ENCODE measurements at regions not wholly inside any gene's neighbourhood (a gene's known extent, or its start where the extent isn't known, plus 50 kb on each side); places are given as distances from the start of the nearest gene placed in this dataset.

DNA sequence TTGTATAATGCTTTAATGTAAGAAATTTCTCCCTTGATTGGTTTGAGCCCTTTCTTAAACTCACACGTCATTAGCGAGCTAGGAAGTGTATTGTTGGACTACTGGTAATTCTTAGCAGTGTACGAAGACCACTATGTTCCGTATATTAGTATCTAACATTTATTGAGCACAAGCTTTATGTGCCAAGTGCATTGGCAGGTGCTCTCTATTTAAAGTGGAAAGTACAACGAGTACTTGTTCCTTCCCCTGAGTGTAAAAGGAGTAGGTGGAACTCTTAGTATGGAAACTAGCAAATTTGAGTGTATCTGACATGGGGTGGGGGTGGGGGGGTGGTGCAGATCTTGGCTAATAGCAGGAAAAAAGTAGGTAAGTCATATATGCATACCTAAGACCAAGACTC lies 594.7 kb downstream of the FGF9 start:
- TF ChIP-seq, protein P1, sequence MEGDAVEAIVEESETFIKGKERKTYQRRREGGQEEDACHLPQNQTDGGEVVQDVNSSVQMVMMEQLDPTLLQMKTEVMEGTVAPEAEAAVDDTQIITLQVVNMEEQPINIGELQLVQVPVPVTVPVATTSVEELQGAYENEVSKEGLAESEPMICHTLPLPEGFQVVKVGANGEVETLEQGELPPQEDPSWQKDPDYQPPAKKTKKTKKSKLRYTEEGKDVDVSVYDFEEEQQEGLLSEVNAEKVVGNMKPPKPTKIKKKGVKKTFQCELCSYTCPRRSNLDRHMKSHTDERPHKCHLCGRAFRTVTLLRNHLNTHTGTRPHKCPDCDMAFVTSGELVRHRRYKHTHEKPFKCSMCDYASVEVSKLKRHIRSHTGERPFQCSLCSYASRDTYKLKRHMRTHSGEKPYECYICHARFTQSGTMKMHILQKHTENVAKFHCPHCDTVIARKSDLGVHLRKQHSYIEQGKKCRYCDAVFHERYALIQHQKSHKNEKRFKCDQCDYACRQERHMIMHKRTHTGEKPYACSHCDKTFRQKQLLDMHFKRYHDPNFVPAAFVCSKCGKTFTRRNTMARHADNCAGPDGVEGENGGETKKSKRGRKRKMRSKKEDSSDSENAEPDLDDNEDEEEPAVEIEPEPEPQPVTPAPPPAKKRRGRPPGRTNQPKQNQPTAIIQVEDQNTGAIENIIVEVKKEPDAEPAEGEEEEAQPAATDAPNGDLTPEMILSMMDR (IDR thresholded peaks at IDR 0.05) = no peak
- no peak for TF ChIP-seq EP300 (IDR thresholded peaks at IDR 0.05)
- no peak for TF ChIP-seq POLR2A (IDR thresholded peaks at IDR 0.05)
